HEK293 (cell line): ENCODE measurements at regions not wholly inside any gene's neighbourhood (a gene's known extent, or its start where the extent isn't known, plus 50 kb on each side); places are given as distances from the start of the nearest gene placed in this dataset.
A peak's percentile ranks its signal among the peaks of the same experiment; 100 is the strongest.

Experiments used
- CTCF ChIA-PET: fragments of 350-600 bp; formaldehyde crosslinking; extraction: SDS; loops from one replicate; lab custom pipeline; 2021; ENCODE audit warnings: antibody characterized with exemption; lab: Yijun Ruan, JAX
- POLR2A ChIA-PET: fragments of 300-600 bp; formaldehyde crosslinking; extraction: SDS; loops from one replicate; lab custom pipeline; 2020; ENCODE audit warnings: antibody characterized with exemption, inconsistent platforms; lab: Yijun Ruan, JAX
- H3K27ac ChIP-seq: fragments of 200-500 bp; sonication (Bioruptor generic); 2 replicates; pipeline ENCODE4 v1.5.1; 2014; ENCODE audit warnings: low read depth, low read length, control low read depth, inconsistent platforms; ENCODE audit errors: extremely low read depth
- H3K36me3 ChIP-seq, 2 experiments: fragments of 200-500 bp in 1 of 2; sonication (Bioruptor generic) in 1 of 2; 1 replicate in 1 of 2; 2 replicates in 1 of 2; pipeline ENCODE4 v1.5.1; 2014 to 2017; ENCODE audit warnings: inconsistent platforms in 2 of 2, low read length in 2 of 2; ENCODE audit not compliant: control insufficient read depth in 2 of 2, insufficient read depth in 1 of 2
- H3K4me1 ChIP-seq: fragments of 200-500 bp; sonication (Bioruptor generic); 2 replicates; pipeline ENCODE4 v1.5.1; 2014; ENCODE audit warnings: mild to moderate bottlenecking, low read length, inconsistent platforms; ENCODE audit not compliant: control insufficient read depth, insufficient read depth
- H3K4me3 ChIP-seq: 2 replicates; pipeline ENCODE4 v1.5.1; 2011; ENCODE audit warnings: low read depth, mild to moderate bottlenecking, control low read depth, low read length, moderate library complexity
- H3K9me3 ChIP-seq: fragments of 200-500 bp; sonication (Bioruptor generic); 2 replicates; pipeline ENCODE4 v1.5.1; 2014; ENCODE audit warnings: low read depth, low read length, inconsistent platforms; ENCODE audit not compliant: control insufficient read depth, insufficient read depth
- BCL11A ChIP-seq: fragments of 450-650 bp; formaldehyde crosslinking; IDR thresholded peaks from 2 replicates; pipeline ENCODE4 v1.5.1; 2016; ENCODE audit warnings: low read depth, missing biosample characterization, missing genetic modification characterization
- EGR2 ChIP-seq: fragments of 450-650 bp; formaldehyde crosslinking; IDR thresholded peaks from 2 replicates; pipeline ENCODE4 v1.5.1; 2016; ENCODE audit warnings: low read depth, missing biosample characterization, missing genetic modification characterization
- GLI4 ChIP-seq: fragments of 450-650 bp; formaldehyde crosslinking; IDR thresholded peaks from 2 replicates; pipeline ENCODE4 v1.5.1; 2016; ENCODE audit warnings: missing biosample characterization, missing genetic modification characterization
- INSM2 ChIP-seq: fragments of 450-650 bp; formaldehyde crosslinking; IDR thresholded peaks from 2 replicates; pipeline ENCODE4 v1.5.1; 2016; ENCODE audit warnings: missing biosample characterization, missing genetic modification characterization
- OVOL3 ChIP-seq: fragments of 450-650 bp; formaldehyde crosslinking; IDR thresholded peaks from 2 replicates; pipeline ENCODE4 v1.5.1; 2016; ENCODE audit warnings: missing biosample characterization, missing genetic modification characterization
- PRDM4 ChIP-seq: fragments of 450-650 bp; formaldehyde crosslinking; IDR thresholded peaks from 2 replicates; pipeline ENCODE4 v1.5.1; 2017; ENCODE audit warnings: missing biosample characterization, missing genetic modification characterization
- SALL2 ChIP-seq: fragments of 450-650 bp; formaldehyde crosslinking; IDR thresholded peaks from 2 replicates; pipeline ENCODE4 v1.5.0; 2017; ENCODE audit warnings: missing biosample characterization, mild to moderate bottlenecking, missing genetic modification characterization, borderline replicate concordance
- SCRT2 ChIP-seq: fragments of 450-650 bp; formaldehyde crosslinking; IDR thresholded peaks from 2 replicates; pipeline ENCODE4 v1.5.1; 2016; ENCODE audit warnings: missing biosample characterization, missing genetic modification characterization
- TRIM28 ChIP-seq: IDR thresholded peaks from 2 replicates; pipeline ENCODE4 v1.6.1; 2011; ENCODE audit warnings: low read length, control low read depth, borderline replicate concordance
- ZNF10 ChIP-seq: fragments of 450-650 bp; formaldehyde crosslinking; IDR thresholded peaks from 2 replicates; pipeline ENCODE4 v1.5.1; 2017; ENCODE audit warnings: missing biosample characterization, missing genetic modification characterization
- ZNF121 ChIP-seq: fragments of 450-650 bp; formaldehyde crosslinking; IDR thresholded peaks from 2 replicates; pipeline ENCODE4 v1.5.1; 2016; ENCODE audit warnings: missing biosample characterization, missing genetic modification characterization
- ZNF146 ChIP-seq: fragments of 450-650 bp; formaldehyde crosslinking; IDR thresholded peaks from 2 replicates; pipeline ENCODE4 v1.5.1; 2016; ENCODE audit warnings: missing biosample characterization, missing genetic modification characterization
- ZNF211 ChIP-seq: fragments of 450-650 bp; formaldehyde crosslinking; IDR thresholded peaks from 2 replicates; pipeline ENCODE4 v1.5.1; 2016; ENCODE audit warnings: low read depth, missing biosample characterization, missing genetic modification characterization
- ZNF23 ChIP-seq: fragments of 450-650 bp; formaldehyde crosslinking; IDR thresholded peaks from 2 replicates; pipeline ENCODE4 v1.5.1; 2016; ENCODE audit warnings: missing biosample characterization, missing genetic modification characterization, borderline replicate concordance
- ZNF324 ChIP-seq: fragments of 450-650 bp; formaldehyde crosslinking; IDR thresholded peaks from 2 replicates; pipeline ENCODE4 v1.5.1; 2016; ENCODE audit warnings: missing biosample characterization, missing genetic modification characterization
- ZNF747 ChIP-seq: fragments of 450-650 bp; formaldehyde crosslinking; IDR thresholded peaks from 2 replicates; pipeline ENCODE4 v1.5.1; 2016; ENCODE audit warnings: missing biosample characterization, missing genetic modification characterization
- ZNF76 ChIP-seq: fragments of 450-650 bp; formaldehyde crosslinking; IDR thresholded peaks from 2 replicates; pipeline ENCODE4; 2016; ENCODE audit warnings: low read depth, missing biosample characterization, missing genetic modification characterization, borderline replicate concordance
- ZSCAN16 ChIP-seq: fragments of 450-650 bp; formaldehyde crosslinking; IDR thresholded peaks from 2 replicates; pipeline ENCODE4 v1.5.1; 2016; ENCODE audit warnings: missing biosample characterization, missing genetic modification characterization
- ZSCAN23 ChIP-seq: fragments of 450-650 bp; formaldehyde crosslinking; IDR thresholded peaks from 2 replicates; pipeline ENCODE4 v1.5.1; 2016; ENCODE audit warnings: missing biosample characterization, missing genetic modification characterization
- ZXDB ChIP-seq: fragments of 450-650 bp; formaldehyde crosslinking; IDR thresholded peaks from 2 replicates; pipeline ENCODE4 v1.5.1; 2016; ENCODE audit warnings: missing biosample characterization, missing genetic modification characterization
- TF ChIP-seq, protein P1 (sequence below): fragments of 450-650 bp; formaldehyde crosslinking; IDR thresholded peaks from 2 replicates; pipeline ENCODE4 v1.5.1; 2016; ENCODE audit warnings: missing biosample characterization, missing genetic modification characterization, low read depth
- TF ChIP-seq, protein P2 (sequence below): fragments of 450-650 bp; formaldehyde crosslinking; IDR thresholded peaks from 2 replicates; pipeline ENCODE4 v1.5.1; 2016; ENCODE audit warnings: missing biosample characterization, missing genetic modification characterization, low read depth

- Histone ChIP-seq H3K27ac (no peak overlapping the region), H3K4me1 (no peaks in the 10 kb centered on the region), H3K4me3 (no peak overlapping the region), H3K9me3 (no peaks in the 10 kb centered on the region), H3K36me3 (no peaks in the 10 kb centered on the region)
- ChIA-PET POLR2A (no interaction called here), CTCF (no interaction called here)
- TF ChIP-seq, protein P1, sequence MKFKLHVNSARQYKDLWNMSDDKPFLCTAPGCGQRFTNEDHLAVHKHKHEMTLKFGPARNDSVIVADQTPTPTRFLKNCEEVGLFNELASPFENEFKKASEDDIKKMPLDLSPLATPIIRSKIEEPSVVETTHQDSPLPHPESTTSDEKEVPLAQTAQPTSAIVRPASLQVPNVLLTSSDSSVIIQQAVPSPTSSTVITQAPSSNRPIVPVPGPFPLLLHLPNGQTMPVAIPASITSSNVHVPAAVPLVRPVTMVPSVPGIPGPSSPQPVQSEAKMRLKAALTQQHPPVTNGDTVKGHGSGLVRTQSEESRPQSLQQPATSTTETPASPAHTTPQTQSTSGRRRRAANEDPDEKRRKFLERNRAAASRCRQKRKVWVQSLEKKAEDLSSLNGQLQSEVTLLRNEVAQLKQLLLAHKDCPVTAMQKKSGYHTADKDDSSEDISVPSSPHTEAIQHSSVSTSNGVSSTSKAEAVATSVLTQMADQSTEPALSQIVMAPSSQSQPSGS: peak; percentile 51; the same call in 1 of the 2 replicates
- TF ChIP-seq OVOL3 (tag by site-specific recombination) (no peak), ZSCAN16 (tag by site-specific recombination) (no peak)
These were observed 177.8 kb upstream of the GAP43 start for GRCh38 chr3:115445559-115445958.

- Histone ChIP-seq H3K4me1 (no peaks in the 10 kb centered on the region), H3K9me3 (no peaks in the 10 kb centered on the region)
- TF ChIP-seq SALL2 (tag by site-specific recombination): no peak
- no peak for TF ChIP-seq ZSCAN23 (tag by site-specific recombination)
- no peak for TF ChIP-seq PRDM4 (tag by site-specific recombination)
- TF ChIP-seq EGR2: no peak
- TF ChIP-seq, protein P2, sequence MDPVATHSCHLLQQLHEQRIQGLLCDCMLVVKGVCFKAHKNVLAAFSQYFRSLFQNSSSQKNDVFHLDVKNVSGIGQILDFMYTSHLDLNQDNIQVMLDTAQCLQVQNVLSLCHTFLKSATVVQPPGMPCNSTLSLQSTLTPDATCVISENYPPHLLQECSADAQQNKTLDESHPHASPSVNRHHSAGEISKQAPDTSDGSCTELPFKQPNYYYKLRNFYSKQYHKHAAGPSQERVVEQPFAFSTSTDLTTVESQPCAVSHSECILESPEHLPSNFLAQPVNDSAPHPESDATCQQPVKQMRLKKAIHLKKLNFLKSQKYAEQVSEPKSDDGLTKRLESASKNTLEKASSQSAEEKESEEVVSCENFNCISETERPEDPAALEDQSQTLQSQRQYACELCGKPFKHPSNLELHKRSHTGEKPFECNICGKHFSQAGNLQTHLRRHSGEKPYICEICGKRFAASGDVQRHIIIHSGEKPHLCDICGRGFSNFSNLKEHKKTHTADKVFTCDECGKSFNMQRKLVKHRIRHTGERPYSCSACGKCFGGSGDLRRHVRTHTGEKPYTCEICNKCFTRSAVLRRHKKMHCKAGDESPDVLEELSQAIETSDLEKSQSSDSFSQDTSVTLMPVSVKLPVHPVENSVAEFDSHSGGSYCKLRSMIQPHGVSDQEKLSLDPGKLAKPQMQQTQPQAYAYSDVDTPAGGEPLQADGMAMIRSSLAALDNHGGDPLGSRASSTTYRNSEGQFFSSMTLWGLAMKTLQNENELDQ (tag by site-specific recombination): no peak
- TF ChIP-seq INSM2 (tag by site-specific recombination): no peak
- TF ChIP-seq ZNF211 (tag by site-specific recombination): no peak
- TF ChIP-seq ZXDB (tag by site-specific recombination): no peak
- TF ChIP-seq ZNF23 (tag by site-specific recombination): no peak
- TF ChIP-seq ZNF146 (tag by site-specific recombination): no peak
- TF ChIP-seq BCL11A (tag by site-specific recombination): no peak
- no peak for TF ChIP-seq TRIM28
- no peak for TF ChIP-seq ZNF121 (tag by site-specific recombination)
- no peak for TF ChIP-seq GLI4 (tag by site-specific recombination)
- no peak for TF ChIP-seq ZNF747
- TF ChIP-seq ZNF10 (tag by site-specific recombination): no peak
- TF ChIP-seq ZNF76 (tag by site-specific recombination): no peak
- no peak for TF ChIP-seq SCRT2
- no peak for TF ChIP-seq ZNF324 (tag by site-specific recombination)
- TF ChIP-seq, all 188 proteins: peak for 0
- CTCF ChIA-PET: no interaction called here
- Histone ChIP-seq H3K4me3 (no peak overlapping the region), H3K27ac (no peak overlapping the region), H3K36me3 (no peaks in the 10 kb centered on the region)
- POLR2A ChIA-PET: no interaction called here
These were observed 174.5 kb upstream of the GAP43 start for GRCh38 chr3:115448851-115449250.
